Fibroblast of pulmonary artery (primary cell): ENCODE measurements at regions not wholly inside any gene's neighbourhood (a gene's known extent, or its start where the extent isn't known, plus 50 kb on each side); places are given as distances from the start of the nearest gene placed in this dataset.

Experiments used
- DNase-seq: peaks from one replicate; pipeline ENCODE4 v3.0.0-alpha.2; 2010; ENCODE audit warnings: low read depth
- H3K4me3 ChIP-seq: replicated peaks from 2 replicates; pipeline ENCODE4 v1.5.1; 2011; ENCODE audit warnings: low read depth, mild to moderate bottlenecking, control low read depth, low read length, moderate library complexity
- TF ChIP-seq, protein P1 (sequence below): IDR thresholded peaks from 2 replicates; pipeline ENCODE4 v1.5.1; 2011; ENCODE audit warnings: mild to moderate bottlenecking, control low read depth, low read length, inconsistent platforms; ENCODE audit errors: missing control alignments

DNA sequence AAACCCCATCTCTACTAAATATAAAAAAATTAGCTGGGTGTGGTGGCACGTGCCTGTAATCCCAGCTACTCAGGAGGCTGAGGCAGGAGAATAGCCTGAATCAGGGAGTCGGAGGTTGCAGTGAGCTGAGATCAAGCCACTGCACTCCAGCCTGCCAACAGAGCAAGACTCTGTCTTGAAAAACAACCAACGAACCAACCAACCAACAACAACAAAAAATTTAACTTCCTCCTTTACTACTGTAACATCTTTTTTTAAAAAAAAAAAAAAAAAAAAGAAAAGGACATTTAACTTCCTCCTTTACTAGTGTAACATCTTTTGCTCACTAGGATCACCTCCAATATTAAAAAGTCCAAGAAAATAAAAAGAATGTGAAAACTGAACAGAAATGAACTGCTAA lies 92.3 kb upstream of the TMEM168 start:
- no peak for DNase-seq
- H3K4me3 ChIP-seq = no peak overlapping the region
- TF ChIP-seq, protein P1, sequence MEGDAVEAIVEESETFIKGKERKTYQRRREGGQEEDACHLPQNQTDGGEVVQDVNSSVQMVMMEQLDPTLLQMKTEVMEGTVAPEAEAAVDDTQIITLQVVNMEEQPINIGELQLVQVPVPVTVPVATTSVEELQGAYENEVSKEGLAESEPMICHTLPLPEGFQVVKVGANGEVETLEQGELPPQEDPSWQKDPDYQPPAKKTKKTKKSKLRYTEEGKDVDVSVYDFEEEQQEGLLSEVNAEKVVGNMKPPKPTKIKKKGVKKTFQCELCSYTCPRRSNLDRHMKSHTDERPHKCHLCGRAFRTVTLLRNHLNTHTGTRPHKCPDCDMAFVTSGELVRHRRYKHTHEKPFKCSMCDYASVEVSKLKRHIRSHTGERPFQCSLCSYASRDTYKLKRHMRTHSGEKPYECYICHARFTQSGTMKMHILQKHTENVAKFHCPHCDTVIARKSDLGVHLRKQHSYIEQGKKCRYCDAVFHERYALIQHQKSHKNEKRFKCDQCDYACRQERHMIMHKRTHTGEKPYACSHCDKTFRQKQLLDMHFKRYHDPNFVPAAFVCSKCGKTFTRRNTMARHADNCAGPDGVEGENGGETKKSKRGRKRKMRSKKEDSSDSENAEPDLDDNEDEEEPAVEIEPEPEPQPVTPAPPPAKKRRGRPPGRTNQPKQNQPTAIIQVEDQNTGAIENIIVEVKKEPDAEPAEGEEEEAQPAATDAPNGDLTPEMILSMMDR = no peak

DNA sequence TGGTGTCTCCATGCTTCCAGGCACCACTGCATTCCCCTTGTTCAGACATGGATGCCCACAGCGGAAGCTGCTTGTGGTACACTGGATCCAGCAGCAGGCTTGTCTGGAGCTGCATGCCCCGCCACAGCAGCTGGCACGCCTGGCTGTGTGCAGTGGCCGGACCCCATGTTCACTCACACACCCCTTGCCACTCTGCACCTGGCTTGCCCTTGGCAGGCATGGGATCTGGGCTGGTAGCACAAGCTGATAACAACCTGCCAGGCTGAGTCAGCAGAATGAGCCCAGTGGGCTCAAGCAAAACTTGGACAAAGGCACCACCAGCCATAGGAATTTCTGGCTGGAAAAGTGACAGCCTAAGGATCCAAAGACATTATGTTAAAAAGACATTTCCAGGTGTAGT lies 91.8 kb upstream of the TMEM168 start:
- TF ChIP-seq, protein P1 = no peak
- H3K4me3 ChIP-seq = no peak overlapping the region
- DNase-seq = no peak

DNA sequence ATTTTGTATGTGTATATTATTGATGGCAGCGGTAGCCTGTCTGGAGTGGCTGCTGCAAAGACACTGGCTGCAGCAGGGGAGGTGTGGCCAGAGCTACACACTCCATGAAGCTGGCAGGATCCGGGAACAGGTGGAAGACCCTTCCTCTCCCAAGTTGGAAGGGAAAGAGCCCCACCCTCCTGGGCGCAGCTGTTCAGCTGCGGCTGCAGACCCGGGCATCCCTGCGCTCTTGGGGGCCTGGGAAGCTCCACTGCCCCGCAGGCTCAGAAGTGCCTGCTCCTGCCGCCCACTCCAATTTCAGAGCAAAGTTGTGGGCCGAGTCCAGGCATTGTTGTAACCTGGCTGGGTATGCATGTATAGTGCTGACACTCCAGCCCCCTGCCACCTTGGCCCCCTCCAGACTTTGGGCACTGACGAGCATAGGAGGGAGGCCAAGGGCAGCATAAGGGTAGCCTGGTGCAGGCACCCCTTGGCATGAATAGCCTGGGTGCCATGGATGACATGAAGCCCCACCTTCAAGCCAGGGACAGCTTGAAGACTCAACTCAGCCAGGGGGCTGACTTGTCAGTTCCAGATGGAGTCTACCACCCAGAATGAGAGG lies 90.7 kb upstream of the TMEM168 start:
- TF ChIP-seq, protein P1 = no peak
- no peak for DNase-seq
- no peak overlapping the region for H3K4me3 ChIP-seq

DNA sequence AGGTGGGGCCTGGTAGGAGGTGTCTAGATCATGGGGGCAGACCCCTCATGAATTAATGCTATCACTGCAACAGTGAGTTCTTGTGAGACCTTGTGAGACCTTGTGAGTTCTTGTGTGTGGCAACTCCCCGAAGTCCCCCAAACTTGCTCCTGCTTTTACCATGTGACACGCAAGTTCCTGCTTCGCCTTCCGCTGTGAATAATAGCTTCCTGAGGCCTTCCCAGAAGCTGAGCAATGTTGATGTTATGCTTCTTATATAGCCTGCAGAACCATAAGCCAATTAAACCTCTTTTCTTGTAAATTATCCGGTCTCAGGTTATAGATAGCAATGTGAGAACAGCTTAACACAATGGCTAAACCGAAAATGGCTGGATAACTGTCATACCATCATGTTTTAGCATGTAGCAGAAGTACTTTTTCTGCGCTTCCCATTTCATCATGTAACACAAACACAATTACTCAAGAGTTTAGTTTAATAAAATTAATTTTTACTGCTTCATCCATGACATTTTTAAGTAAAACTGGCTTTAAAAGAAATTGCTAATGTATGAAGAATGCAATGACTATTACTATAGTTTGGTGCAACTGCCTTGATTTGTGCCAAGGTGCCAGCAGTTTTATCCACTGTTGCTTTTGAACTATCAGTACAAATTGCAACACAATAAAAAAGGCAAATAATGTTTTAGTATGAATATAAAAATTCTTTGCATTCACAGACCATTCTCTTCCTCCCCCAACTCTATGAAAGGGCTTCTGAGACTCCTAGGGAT lies 87.7 kb upstream of the TMEM168 start:
- TF ChIP-seq, protein P1 = no peak
- H3K4me3 ChIP-seq = no peak overlapping the region
- DNase-seq = peak; percentile 22

DNA sequence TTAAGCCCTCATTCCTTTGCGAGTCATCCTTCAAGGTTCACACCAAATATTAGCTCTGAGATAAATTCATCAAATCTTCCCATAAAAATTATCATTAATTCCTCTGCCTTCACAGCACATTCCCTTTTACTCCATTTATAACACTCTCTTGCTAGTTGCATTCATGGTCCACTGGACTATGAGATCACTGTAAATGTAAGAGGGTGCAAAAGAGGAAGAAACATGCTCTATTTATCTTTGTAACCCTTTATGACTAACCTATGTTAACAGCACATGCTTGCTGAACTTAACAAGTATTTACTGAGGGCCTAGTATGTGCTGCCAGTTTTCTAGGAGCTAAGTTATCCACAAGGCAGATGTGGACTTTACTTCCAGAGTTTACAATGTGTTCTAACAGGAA lies 86.7 kb upstream of the TMEM168 start:
- H3K4me3 ChIP-seq = no peak overlapping the region
- no peak for DNase-seq
- TF ChIP-seq, protein P1 = no peak

DNA sequence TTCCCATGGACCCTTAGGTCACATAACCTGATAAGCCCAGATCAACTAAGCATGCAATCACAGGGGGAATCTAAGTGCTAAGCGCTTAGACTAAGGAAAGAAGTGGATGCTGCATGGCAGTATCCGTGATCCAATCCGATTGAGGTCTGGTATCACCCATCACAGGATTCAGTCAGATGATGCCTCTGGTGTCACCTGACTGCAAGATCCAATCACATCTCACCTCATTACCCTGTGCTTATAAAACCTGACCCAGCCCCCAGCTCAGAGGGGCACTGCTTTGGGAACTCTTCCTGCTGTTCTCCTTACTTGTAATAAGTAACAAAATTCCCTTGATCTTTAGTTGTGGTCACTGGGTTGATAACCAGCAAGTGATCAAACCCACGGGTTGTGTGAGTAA lies 84.7 kb upstream of the TMEM168 start:
- H3K4me3 ChIP-seq = no peak overlapping the region
- no peak for DNase-seq
- TF ChIP-seq, protein P1 = no peak
